Esophagus muscularis mucosa (tissue), 4 donors: ENCODE measurements at regions not wholly inside any gene's neighbourhood (a gene's known extent, or its start where the extent isn't known, plus 50 kb on each side); places are given as distances from the start of the nearest gene placed in this dataset.

ENCODE experiments used
- DNase-seq: peaks from one replicate; pipeline ENCODE4 v3.0.0-alpha.2; 2017; ENCODE audit errors: extremely low spot score
- H3K27ac ChIP-seq, 4 donors: fragments of 200-600 bp; sonication (generic); replicated peaks in 1 of 4; 1 replicate in 3 of 4; 2 replicates in 1 of 4; pipeline ENCODE4 v1.5.1; 2016 to 2019; ENCODE audit warnings: mild to moderate bottlenecking in 1 of 4
- H3K27me3 ChIP-seq, 4 donors: fragments of 200-600 bp; sonication (generic); one replicate each; pipeline versions ENCODE4 v1.5.1 to v1.6.0; 2016 to 2019
- H3K36me3 ChIP-seq, 4 donors: fragments of 200-600 bp; sonication (generic); one replicate each; pipeline ENCODE4 v1.5.1; 2016 to 2019
- H3K4me1 ChIP-seq, 4 donors: fragments of 200-600 bp; sonication (generic); one replicate each; pipeline ENCODE4 v1.5.1; 2016 to 2019
- H3K4me3 ChIP-seq, 4 donors: fragments of 200-600 bp; sonication (generic); 1 replicate in 2 of 4; 2 replicates in 2 of 4; pipeline ENCODE4 v1.5.1; 2016 to 2019; ENCODE audit warnings: mild to moderate bottlenecking in 4 of 4, moderate library complexity in 1 of 4
- H3K9me3 ChIP-seq, 4 donors: fragments of 200-600 bp; sonication (generic); 1 replicate in 3 of 4; 2 replicates in 1 of 4; pipeline ENCODE4 v1.5.1; 2016 to 2019
- CTCF ChIP-seq, 3 experiments: fragments of 200-600 bp in 2 of 3; fragments of 450-650 bp in 1 of 3; sonication (generic) in 2 of 3; IDR thresholded peaks; one replicate each; pipeline ENCODE4 v1.5.1; 2017 to 2019; ENCODE audit warnings: antibody characterized with exemption in 3 of 3, mild to moderate bottlenecking in 2 of 3, moderate library complexity in 1 of 3
- EP300 ChIP-seq: sonication (generic); formaldehyde crosslinking; IDR thresholded peaks from one replicate; pipeline ENCODE4 v1.6.1; 2017; ENCODE audit warnings: antibody characterized with exemption
- POLR2A ChIP-seq: fragments of 450-650 bp; IDR thresholded peaks from one replicate; pipeline ENCODE4 v1.6.1; 2017; ENCODE audit warnings: antibody characterized with exemption, moderate library complexity, mild to moderate bottlenecking, low read depth
- POLR2AphosphoS5 ChIP-seq, 2 donors: sonication (generic); formaldehyde crosslinking; IDR thresholded peaks; one replicate each; pipeline ENCODE4 v1.6.1; 2017; ENCODE audit warnings: antibody characterized with exemption in 2 of 2
- WGBS: methylation state at CpG from one replicate; pipeline ENCODE4 v1.1.5; 2018; 5-methylcytosine and 5-hydroxymethylcytosine counted together
- intact Hi-C: fragments of 100-400 bp; cut with DNase I; formaldehyde crosslinking; loops from one replicate; pipeline ENCODE4 v1.15.1; 2023

- Histone ChIP-seq H3K4me1 (no peaks in the 10 kb centered on the region), H3K9me3 (no peaks in the 10 kb centered on the region), H3K4me3 (no peak overlapping the region), H3K27ac (no peak overlapping the region), H3K27me3 (no peaks in the 10 kb centered on the region), H3K36me3 (no peaks in the 10 kb centered on the region)
- WGBS = 43% methylated on average over 2 of the region's 2 CpGs
- TF ChIP-seq POLR2A (no peak), CTCF (IDR thresholded peaks at IDR 0.05) (no peak), EP300 (no peak), POLR2AphosphoS5 (IDR thresholded peaks at IDR 0.05) (no peak)
- intact Hi-C loops = no loop called here
- DNase-seq = no peak
These were observed 422.1 kb upstream of the TNC start for GRCh38 chr9:115540091-115540490.

GRCh38 chr9:115543511-115543910 lies 425.6 kb upstream of the TNC start:
- Histone ChIP-seq H3K36me3 (no peaks in the 10 kb centered on the region), H3K27ac (no peak overlapping the region), H3K27me3 (no peaks in the 10 kb centered on the region), H3K9me3 (no peaks in the 10 kb centered on the region), H3K4me1 (no peaks in the 10 kb centered on the region), H3K4me3 (no peak overlapping the region)
- TF ChIP-seq POLR2AphosphoS5 (IDR thresholded peaks at IDR 0.05) = no peak
- TF ChIP-seq POLR2A = no peak
- no peak for TF ChIP-seq CTCF (IDR thresholded peaks at IDR 0.05)
- TF ChIP-seq EP300 = no peak
- DNase-seq = no peak
- WGBS = 88% methylated on average over 1 of the region's 1 CpG
- intact Hi-C loops = no loop called here

GRCh38 chr9:115548609-115549260 lies 430.8 kb upstream of the TNC start:
- H3K36me3 ChIP-seq = no peaks in the 10 kb centered on the region
- TF ChIP-seq POLR2A (no peak), EP300 (no peak), POLR2AphosphoS5 (IDR thresholded peaks at IDR 0.05) (no peak), CTCF (IDR thresholded peaks at IDR 0.05) (no peak)
- WGBS = 56% methylated on average over 2 of the region's 2 CpGs
- H3K27ac ChIP-seq = no peak overlapping the region
- intact Hi-C loops = no loop called here
- no peaks in the 10 kb centered on the region for H3K27me3 ChIP-seq
- H3K9me3 ChIP-seq = no peaks in the 10 kb centered on the region
- no peaks in the 10 kb centered on the region for H3K4me1 ChIP-seq
- DNase-seq = no peak
- H3K4me3 ChIP-seq = no peak overlapping the region

- Histone ChIP-seq H3K4me3 (no peak overlapping the region), H3K4me1 (no peaks in the 10 kb centered on the region), H3K36me3 (no peaks in the 10 kb centered on the region), H3K27ac (no peak overlapping the region), H3K9me3 (no peaks in the 10 kb centered on the region), H3K27me3 (no peaks in the 10 kb centered on the region)
- no peak for DNase-seq
- intact Hi-C loops = no loop called here
- TF ChIP-seq CTCF (IDR thresholded peaks at IDR 0.05) (no peak), POLR2AphosphoS5 (IDR thresholded peaks at IDR 0.05) (no peak), POLR2A (no peak), EP300 (no peak)
- 52% methylated on average over 2 of the region's 2 CpGs for WGBS
These were observed 433.4 kb upstream of the TNC start for GRCh38 chr9:115551396-115551795.
